CD14-positive monocyte (primary cell): ENCODE measurements at regions not wholly inside any gene's neighbourhood (a gene's known extent, or its start where the extent isn't known, plus 50 kb on each side); places are given as distances from the start of the nearest gene placed in this dataset.

ENCODE experiments used
- DNase-seq, 3 donors: peaks; one replicate each; pipeline ENCODE4 v3.0.0-alpha.2; 2011 to 2022
- H2AFZ ChIP-seq: 2 replicates; pipeline ENCODE4 v1.6.0; 2012; ENCODE audit warnings: mild to moderate bottlenecking, low read depth, low read length, inconsistent platforms; ENCODE audit not compliant: insufficient read depth, poor library complexity, severe bottlenecking
- H3K27ac ChIP-seq, 2 donors: 1 replicate in 1 of 2; 2 replicates in 1 of 2; pipeline ENCODE4 v1.5.1; 2012 to 2013; ENCODE audit warnings: low read length in 2 of 2, control low read depth in 1 of 2, inconsistent platforms in 1 of 2, low read depth in 1 of 2, mild to moderate bottlenecking in 1 of 2
- H3K27me3 ChIP-seq, 2 donors: one replicate each; pipeline versions ENCODE4 v1.6.0 to v1.6.1; 2011 to 2013; ENCODE audit warnings: low read length in 2 of 2; ENCODE audit not compliant: control insufficient read depth in 2 of 2, insufficient read depth in 2 of 2
- H3K36me3 ChIP-seq, 2 donors: replicated peaks in 1 of 2; 1 replicate in 1 of 2; 2 replicates in 1 of 2; pipeline versions ENCODE4 v1.5.1 to v1.6.1; 2012 to 2013; ENCODE audit warnings: low read length in 2 of 2, control low read depth in 1 of 2, inconsistent platforms in 1 of 2, mild to moderate bottlenecking in 1 of 2; ENCODE audit not compliant: insufficient read depth in 2 of 2, control insufficient read depth in 1 of 2
- H3K4me1 ChIP-seq, 2 donors: 1 replicate in 1 of 2; 2 replicates in 1 of 2; pipeline versions ENCODE4 v1.5.1 to v1.6.1; 2012 to 2013; ENCODE audit warnings: low read length in 2 of 2, control low read depth in 1 of 2, inconsistent platforms in 1 of 2, mild to moderate bottlenecking in 1 of 2, moderate library complexity in 1 of 2; ENCODE audit not compliant: insufficient read depth in 2 of 2, control insufficient read depth in 1 of 2
- H3K4me2 ChIP-seq: replicated peaks from 2 replicates; pipeline ENCODE3; 2012; ENCODE audit warnings: low read length, moderate library complexity, mild to moderate bottlenecking; ENCODE audit not compliant: poor library complexity, severe bottlenecking; ENCODE audit errors: extremely low read depth
- H3K4me3 ChIP-seq, 3 experiments: fragments of 200-600 bp in 1 of 3; sonication (generic) in 1 of 3; replicated peaks in 1 of 3; 1 replicate in 2 of 3; 2 replicates in 1 of 3; pipeline ENCODE4 v1.5.1; 2011 to 2013; ENCODE audit warnings: low read length in 3 of 3, mild to moderate bottlenecking in 3 of 3, control low read depth in 2 of 3, low read depth in 2 of 3, inconsistent platforms in 1 of 3, moderate library complexity in 1 of 3
- H3K79me2 ChIP-seq: 2 replicates; pipeline ENCODE4 v1.6.0; 2012; ENCODE audit warnings: mild to moderate bottlenecking, control low read depth, inconsistent platforms, low read length, moderate library complexity; ENCODE audit not compliant: insufficient read depth
- H3K9ac ChIP-seq: 2 replicates; pipeline ENCODE4 v1.6.0; 2017; ENCODE audit warnings: low read length, mild to moderate bottlenecking; ENCODE audit not compliant: insufficient read depth, poor library complexity, severe bottlenecking
- H3K9me3 ChIP-seq, 2 donors: replicated peaks in 1 of 2; 1 replicate in 1 of 2; 2 replicates in 1 of 2; pipeline versions ENCODE4 v1.5.1 to v1.6.1; 2012 to 2013; ENCODE audit warnings: low read length in 2 of 2, control low read depth in 1 of 2; ENCODE audit not compliant: control insufficient read depth in 1 of 2, insufficient read depth in 1 of 2
- H4K20me1 ChIP-seq: 2 replicates; pipeline ENCODE4 v1.6.0; 2012; ENCODE audit warnings: mild to moderate bottlenecking, low read length, control low read depth, moderate library complexity; ENCODE audit not compliant: insufficient read depth
- H3K27ac Mint-ChIP-seq, 7 donors: one replicate each; pipeline ENCODE4 v1.8.0; 2020; ENCODE audit warnings: mild to moderate bottlenecking in 7 of 7, mixed read lengths in 7 of 7, moderate library complexity in 6 of 7, inconsistent platforms in 2 of 7
- H3K27me3 Mint-ChIP-seq, 3 donors: one replicate each; pipeline ENCODE4 v1.8.0; 2021 to 2022; ENCODE audit warnings: low read depth in 3 of 3, mild to moderate bottlenecking in 3 of 3, mixed read lengths in 3 of 3, moderate library complexity in 3 of 3, inconsistent platforms in 1 of 3
- H3K36me3 Mint-ChIP-seq, 2 donors: one replicate each; pipeline ENCODE4 v1.8.0; 2020; ENCODE audit warnings: mixed read lengths in 2 of 2, inconsistent platforms in 1 of 2, mild to moderate bottlenecking in 1 of 2
- H3K4me1 Mint-ChIP-seq: one replicate; pipeline ENCODE4 v1.8.0; 2020; ENCODE audit warnings: mild to moderate bottlenecking, mixed read lengths
- H3K4me3 Mint-ChIP-seq, 2 donors: one replicate each; pipeline ENCODE4 v1.8.0; 2020; ENCODE audit warnings: mild to moderate bottlenecking in 2 of 2, mixed read lengths in 2 of 2, moderate library complexity in 1 of 2
- H3K9me3 Mint-ChIP-seq, 7 donors: one replicate each; pipeline ENCODE4 v1.8.0; 2020 to 2022; ENCODE audit warnings: mixed read lengths in 7 of 7, mild to moderate bottlenecking in 6 of 7, moderate library complexity in 6 of 7, inconsistent platforms in 2 of 7
- CTCF ChIP-seq: fragments of 200-600 bp; IDR thresholded peaks from one replicate; pipeline ENCODE4 v1.8.0; 2022; ENCODE audit warnings: antibody characterized with exemption, mild to moderate bottlenecking
- WGBS: methylation state at CpG from one replicate; pipeline ENCODE4 v1.1.5; 2013; ENCODE audit warnings: missing lambda C conversion rate; ENCODE audit not compliant: insufficient coverage; 5-methylcytosine and 5-hydroxymethylcytosine counted together
- intact Hi-C, 2 donors: fragments of 100-400 bp; cut with micrococcal nuclease; formaldehyde crosslinking; loops; one replicate each; pipeline versions ENCODE4 v1.15.0 to v1.15.1; 2023

- H3K9ac ChIP-seq = no peak overlapping the region
- no peak overlapping the region for H3K4me2 ChIP-seq
- no peak overlapping the region for H3K27ac ChIP-seq
- peaks cover 0 to 13% (median 6%) of the 10 kb centered on the region in 7 donors for H3K9me3 Mint-ChIP-seq
- peak in 1 of 3 donors; percentile 10 for DNase-seq
- TF ChIP-seq CTCF = no peak
- no peak overlapping the region for H2AFZ ChIP-seq
- peaks cover 0 to 2% of the 10 kb centered on the region in 2 donors for H3K27me3 ChIP-seq
- H3K27ac Mint-ChIP-seq = no peak overlapping the region
- no peaks in the 10 kb centered on the region for H3K4me1 ChIP-seq
- H4K20me1 ChIP-seq = no peaks in the 10 kb centered on the region
- peaks cover 0 to 5% (median 1%) of the 10 kb centered on the region in 3 donors for H3K27me3 Mint-ChIP-seq
- intact Hi-C loops = no loop called here
- H3K79me2 ChIP-seq = no peaks in the 10 kb centered on the region
- WGBS = 67% methylated on average over 1 of the region's 2 CpGs
- no peaks in the 10 kb centered on the region for H3K36me3 Mint-ChIP-seq
- no peaks in the 10 kb centered on the region for H3K9me3 ChIP-seq
- no peaks in the 10 kb centered on the region for H3K36me3 ChIP-seq
- no peaks in the 10 kb centered on the region for H3K4me1 Mint-ChIP-seq
- no peak overlapping the region for H3K4me3 Mint-ChIP-seq
- no peak overlapping the region for H3K4me3 ChIP-seq
Observed at GRCh38 chr15:34691034-34691433, 63.8 kb downstream of the GJD2 start.

DNA sequence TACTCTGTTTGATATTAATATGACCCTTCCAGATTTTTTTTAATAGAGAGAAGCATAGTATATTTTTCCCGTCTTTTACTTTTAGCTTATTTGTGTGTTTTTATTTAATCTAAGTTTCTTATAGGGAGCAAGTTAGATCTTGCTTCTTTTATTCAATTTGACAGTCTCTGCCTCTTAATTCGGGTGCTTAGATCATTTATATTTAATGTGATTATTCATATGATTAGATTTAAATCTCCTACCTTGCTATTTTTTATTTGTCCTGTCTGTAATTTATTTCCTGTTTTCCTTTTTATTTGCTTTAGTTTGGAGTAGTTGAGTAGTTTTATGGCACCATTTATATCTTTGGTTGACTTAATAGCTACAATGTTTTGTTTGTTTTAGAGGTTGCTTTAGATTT is 66.1 kb downstream of the GJD2 start:
- Histone ChIP-seq H3K36me3 (no peaks in the 10 kb centered on the region), H3K79me2 (no peaks in the 10 kb centered on the region), H3K4me1 (no peaks in the 10 kb centered on the region), H4K20me1 (no peaks in the 10 kb centered on the region), H3K4me3 (no peak overlapping the region), H3K9ac (no peak overlapping the region), H3K27ac (no peak overlapping the region), H3K27me3 (peaks cover 0 to 2% of the 10 kb centered on the region in 2 donors), H3K9me3 (no peaks in the 10 kb centered on the region), H3K4me2 (no peak overlapping the region), H2AFZ (no peak overlapping the region)
- intact Hi-C loops = no loop called here
- Mint-ChIP-seq H3K4me3 (no peak overlapping the region), H3K4me1 (no peaks in the 10 kb centered on the region), H3K27ac (no peak overlapping the region), H3K27me3 (peaks cover 0 to 5% (median 1%) of the 10 kb centered on the region in 3 donors), H3K36me3 (no peaks in the 10 kb centered on the region), H3K9me3 (peaks cover 2 to 16% (median 6%) of the 10 kb centered on the region in 7 donors)
- TF ChIP-seq CTCF = no peak
- no CpG with 5 or more reads among the region's 2 CpGs for WGBS
- no peak for DNase-seq
